ENCODE measurements at regions not wholly inside any gene's neighbourhood (a gene's known extent, or its start where the extent isn't known, plus 50 kb on each side); places are given as distances from the start of the nearest gene placed in this dataset.

- DNase-seq: no peak
These were observed 57.1 kb upstream of the SAMSN1 start for GRCh38 chr21:14603202-14603601.

DNA sequence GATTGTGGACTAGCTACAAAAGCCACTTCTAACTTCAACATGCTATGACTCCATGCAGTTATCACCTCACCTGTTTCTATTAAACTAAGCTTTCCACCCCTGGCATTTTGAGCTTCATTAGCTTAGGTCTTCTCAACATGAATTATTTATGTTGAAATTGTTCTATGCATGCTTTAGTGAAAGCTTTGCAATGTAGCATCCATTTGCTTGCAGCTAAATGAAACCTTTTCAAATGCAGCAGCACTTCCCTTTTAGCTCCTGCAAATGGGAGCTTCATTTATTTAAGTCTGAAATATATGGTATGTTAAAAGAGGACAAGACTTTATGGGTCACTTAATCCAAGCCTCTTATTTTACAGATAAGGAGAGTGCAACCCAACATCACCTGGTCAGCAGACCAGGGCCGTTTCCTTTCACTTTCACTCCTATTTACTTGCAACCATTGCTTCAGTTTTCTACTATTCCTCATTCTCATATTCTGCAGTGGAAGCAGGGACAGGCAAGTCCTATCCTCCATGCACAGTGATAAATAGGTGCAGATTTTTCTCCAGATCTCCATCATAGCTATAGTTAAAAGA lies 56.4 kb upstream of the SAMSN1 start:
- DNase-seq: no peak

GRCh38 chr21:14600569-14601297 lies 54.6 kb upstream of the SAMSN1 start:
- DNase-seq: no peak

DNA sequence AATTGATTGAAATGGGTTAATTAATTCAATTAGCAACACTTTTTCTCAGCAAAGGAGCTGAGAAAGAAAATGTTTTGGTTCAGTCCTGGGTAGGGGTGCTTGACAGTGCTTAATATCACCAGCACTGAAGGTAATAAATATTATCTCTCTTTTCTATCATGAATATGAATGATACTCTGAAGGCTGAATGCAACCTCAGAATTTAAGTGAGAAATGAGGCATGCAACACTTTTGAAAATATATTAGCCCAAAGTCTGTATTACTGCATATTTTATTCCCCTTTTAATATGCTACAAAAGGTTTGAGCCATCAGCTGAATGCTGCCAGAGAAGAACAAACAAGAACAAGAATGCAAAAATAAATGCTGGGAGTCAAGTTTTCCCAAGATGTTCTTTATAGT lies 52.0 kb upstream of the SAMSN1 start:
- no peak for DNase-seq

Data from NCI-H2081 (cell line).